Left cardiac atrium (tissue), 4 donors: ENCODE measurements at regions not wholly inside any gene's neighbourhood (a gene's known extent, or its start where the extent isn't known, plus 50 kb on each side); places are given as distances from the start of the nearest gene placed in this dataset.
"Not testable (repeated sequence)": the region's sequence is repeated elsewhere in the genome, so short reads cannot be mapped to it uniquely, and the experiment has no call there.

Source experiments
- ATAC-seq, 2 donors: fragments of 200-7000 bp; cut with Tn5 transposase; one replicate each; pipeline ENCODE4 v1.9.1; 2020; ENCODE audit warnings: mild to moderate bottlenecking in 2 of 2, moderate library complexity in 2 of 2
- DNase-seq: peaks from one replicate; pipeline ENCODE4 v3.0.0-alpha.2; 2020
- intact Hi-C, 2 donors: fragments of 100-400 bp; cut with DNase I; formaldehyde crosslinking; loops; one replicate each; pipeline versions ENCODE4 v1.14.1 to v1.15.1; 2022 to 2023
- donor health status: DM: no; HTN: yes; CAD: no.
- donor health status: DM: no; HTN: yes; CAD: no; lungs with severe emphysema.
- donor health status: DM: yes; HTN: yes; CAD: no.
- donor health status: Dilated cardiomyopathy.

GRCh38 chrY:12357204-12357603 is 343.8 kb upstream of the USP9Y start:
- DNase-seq (no peak), ATAC-seq (no peak)
- intact Hi-C loops = no loop called here

GRCh38 chrY:12357655-12358054 is 343.4 kb upstream of the USP9Y start:
- DNase-seq = no peak
- intact Hi-C loops = no loop called here

GRCh38 chrY:12358337-12358736 is 342.7 kb upstream of the USP9Y start:
- ATAC-seq = no peak
- DNase-seq = no peak
- intact Hi-C loops = no loop called here

More at GRCh38 chrY:12357655-12358054, 343.4 kb upstream of the USP9Y start:
- no peak for ATAC-seq

GRCh38 chrY:12359867-12360266 is 341.2 kb upstream of the USP9Y start:
- ATAC-seq = no peak
- no peak for DNase-seq
- intact Hi-C loops = no loop called here

- intact Hi-C loops = no loop called here
- DNase-seq (no peak), ATAC-seq (no peak)
Measured at GRCh38 chrY:12360496-12360895, 340.5 kb upstream of the USP9Y start.

GRCh38 chrY:12365311-12365910 is 335.6 kb upstream of the USP9Y start:
- no peak for DNase-seq

GRCh38 chrY:12374588-12374987 is 326.4 kb upstream of the USP9Y start:
- intact Hi-C loops, DNase-seq, ATAC-seq: not testable (repeated sequence)

More at GRCh38 chrY:12365311-12365910, 335.6 kb upstream of the USP9Y start:
- intact Hi-C loops = no loop called here
- ATAC-seq = no peak

GRCh38 chrY:12391655-12392559 is 309.1 kb upstream of the USP9Y start:
- intact Hi-C loops, ATAC-seq, DNase-seq: not testable (repeated sequence)

- intact Hi-C loops = no loop called here
- DNase-seq = no peak
- ATAC-seq = no peak
Measured at GRCh38 chrY:12393190-12393589, 307.8 kb upstream of the USP9Y start.

- DNase-seq, intact Hi-C loops, ATAC-seq: not testable (repeated sequence)
Measured at GRCh38 chrY:12395381-12396120, 305.5 kb upstream of the USP9Y start.

- DNase-seq (no peak), ATAC-seq (no peak)
- intact Hi-C loops = no loop called here
Measured at GRCh38 chrY:12403916-12404315, 297.1 kb upstream of the USP9Y start.

GRCh38 chrY:12408236-12408635 is 292.8 kb upstream of the USP9Y start:
- DNase-seq (no peak), ATAC-seq (no peak)
- intact Hi-C loops = no loop called here

- no peak for ATAC-seq
- DNase-seq = no peak
- intact Hi-C loops = no loop called here
Measured at GRCh38 chrY:12410696-12411095, 290.3 kb upstream of the USP9Y start.

GRCh38 chrY:12421072-12421787 is 279.8 kb upstream of the USP9Y start:
- DNase-seq (no peak), ATAC-seq (peak in 1 of 2 donors; percentile 90)
- intact Hi-C loops = no loop called here

GRCh38 chrY:12421788-12422124 is 279.3 kb upstream of the USP9Y start:
- DNase-seq (no peak), ATAC-seq (no peak)
- intact Hi-C loops = no loop called here

- no peak for ATAC-seq
- DNase-seq = no peak
- intact Hi-C loops = no loop called here
Measured at GRCh38 chrY:12422536-12422935, 278.5 kb upstream of the USP9Y start.

- intact Hi-C loops = no loop called here
- DNase-seq (no peak), ATAC-seq (no peak)
Measured at GRCh38 chrY:12423416-12424252, 277.4 kb upstream of the USP9Y start.

GRCh38 chrY:12425506-12425905 is 275.5 kb upstream of the USP9Y start:
- ATAC-seq = no peak
- intact Hi-C loops = no loop called here

GRCh38 chrY:12427361-12427760 is 273.7 kb upstream of the USP9Y start:
- ATAC-seq = no peak
- intact Hi-C loops = no loop called here
- DNase-seq = no peak

More at GRCh38 chrY:12425506-12425905, 275.5 kb upstream of the USP9Y start:
- no peak for DNase-seq
